ENCODE measurements at regions not wholly inside any gene's neighbourhood (a gene's known extent, or its start where the extent isn't known, plus 50 kb on each side); places are given as distances from the start of the nearest gene placed in this dataset.
"Not testable (repeated sequence)": the region's sequence is repeated elsewhere in the genome, so short reads cannot be mapped to it uniquely, and the experiment has no call there.

- Histone ChIP-seq H3K4me1 (ENCODE audit: control insufficient read depth, insufficient read depth, low read length) (no peaks in the 10 kb centered on the region), H3K27ac (ENCODE audit: low read depth, low read length) (no peak overlapping the region), H3K9ac (ENCODE audit: low read length) (no peak overlapping the region), H3K36me3 (ENCODE audit: control insufficient read depth, insufficient read depth, low read length) (no peaks in the 10 kb centered on the region), H3K27me3 (ENCODE audit: control insufficient read depth, insufficient read depth, low read length) (no peaks in the 10 kb centered on the region), H3K4me3 (ENCODE audit: low read length) (no peak overlapping the region)
Observed at GRCh38 chrX:136975684-136976470, 57.9 kb downstream of the GPR101 start.

GRCh38 chrX:136967966-136968365, 65.8 kb downstream of the GPR101 start:
- H3K36me3 ChIP-seq (ENCODE audit: control insufficient read depth, insufficient read depth, low read length), result no peaks in the 10 kb centered on the region
- H3K4me1 ChIP-seq (ENCODE audit: control insufficient read depth, insufficient read depth, low read length), result no peaks in the 10 kb centered on the region
- no peaks in the 10 kb centered on the region for H3K27me3 ChIP-seq (ENCODE audit: control insufficient read depth, insufficient read depth, low read length)
- no peak overlapping the region for H3K27ac ChIP-seq (ENCODE audit: low read depth, low read length)
- no peak overlapping the region for H3K9ac ChIP-seq (ENCODE audit: low read length)
- no peak overlapping the region for H3K4me3 ChIP-seq (ENCODE audit: low read length)

GRCh38 chrX:136963973-136964372, 69.8 kb downstream of the GPR101 start:
- Histone ChIP-seq H3K27ac (ENCODE audit: low read depth, low read length) (no peak overlapping the region), H3K27me3 (ENCODE audit: control insufficient read depth, insufficient read depth, low read length) (no peaks in the 10 kb centered on the region), H3K36me3 (ENCODE audit: control insufficient read depth, insufficient read depth, low read length) (no peaks in the 10 kb centered on the region), H3K9ac (ENCODE audit: low read length) (no peak overlapping the region), H3K4me3 (ENCODE audit: low read length) (no peak overlapping the region), H3K4me1 (ENCODE audit: control insufficient read depth, insufficient read depth, low read length) (no peaks in the 10 kb centered on the region)

- Histone ChIP-seq H3K4me1 (ENCODE audit: control insufficient read depth, insufficient read depth, low read length) (no peaks in the 10 kb centered on the region), H3K9ac (ENCODE audit: low read length) (no peak overlapping the region), H3K36me3 (ENCODE audit: control insufficient read depth, insufficient read depth, low read length) (no peaks in the 10 kb centered on the region), H3K27me3 (ENCODE audit: control insufficient read depth, insufficient read depth, low read length) (no peaks in the 10 kb centered on the region), H3K27ac (ENCODE audit: low read depth, low read length) (no peak overlapping the region), H3K4me3 (ENCODE audit: low read length) (no peak overlapping the region)
Observed at GRCh38 chrX:136961594-136962135, 72.1 kb downstream of the GPR101 start.

- no peaks in the 10 kb centered on the region for H3K27me3 ChIP-seq (ENCODE audit: control insufficient read depth, insufficient read depth, low read length)
- H3K36me3 ChIP-seq (ENCODE audit: control insufficient read depth, insufficient read depth, low read length), result no peaks in the 10 kb centered on the region
- H3K9ac ChIP-seq (ENCODE audit: low read length), result no peak overlapping the region
- H3K4me1 ChIP-seq (ENCODE audit: control insufficient read depth, insufficient read depth, low read length), result no peaks in the 10 kb centered on the region
- H3K4me3 ChIP-seq (ENCODE audit: low read length), result no peak overlapping the region
- no peak overlapping the region for H3K27ac ChIP-seq (ENCODE audit: low read depth, low read length)
Observed at GRCh38 chrX:136954930-136955329, 74.4 kb upstream of the RBMX start.

GRCh38 chrX:136953867-136954787, 73.6 kb upstream of the RBMX start:
- no peaks in the 10 kb centered on the region for H3K36me3 ChIP-seq (ENCODE audit: control insufficient read depth, insufficient read depth, low read length)
- no peak overlapping the region for H3K4me3 ChIP-seq (ENCODE audit: low read length)
- no peaks in the 10 kb centered on the region for H3K27me3 ChIP-seq (ENCODE audit: control insufficient read depth, insufficient read depth, low read length)
- H3K4me1 ChIP-seq (ENCODE audit: control insufficient read depth, insufficient read depth, low read length), result no peaks in the 10 kb centered on the region
- H3K27ac ChIP-seq (ENCODE audit: low read depth, low read length), result no peak overlapping the region
- H3K9ac ChIP-seq (ENCODE audit: low read length), result no peak overlapping the region

- Histone ChIP-seq H3K36me3 (ENCODE audit: control insufficient read depth, insufficient read depth, low read length) (no peaks in the 10 kb centered on the region), H3K27me3 (ENCODE audit: control insufficient read depth, insufficient read depth, low read length) (no peaks in the 10 kb centered on the region), H3K9ac (ENCODE audit: low read length) (no peak overlapping the region), H3K27ac (ENCODE audit: low read depth, low read length) (no peak overlapping the region), H3K4me1 (ENCODE audit: control insufficient read depth, insufficient read depth, low read length) (no peaks in the 10 kb centered on the region), H3K4me3 (ENCODE audit: low read length) (no peak overlapping the region)
Observed at GRCh38 chrX:136950211-136950610, 69.7 kb upstream of the RBMX start.

- H3K27ac ChIP-seq (ENCODE audit: low read depth, low read length), result no peak overlapping the region
- H3K36me3 ChIP-seq (ENCODE audit: control insufficient read depth, insufficient read depth, low read length), result no peaks in the 10 kb centered on the region
- H3K4me3 ChIP-seq (ENCODE audit: low read length), result no peak overlapping the region
- H3K27me3 ChIP-seq (ENCODE audit: control insufficient read depth, insufficient read depth, low read length), result no peaks in the 10 kb centered on the region
- no peaks in the 10 kb centered on the region for H3K4me1 ChIP-seq (ENCODE audit: control insufficient read depth, insufficient read depth, low read length)
- H3K9ac ChIP-seq (ENCODE audit: low read length), result no peak overlapping the region
Observed at GRCh38 chrX:136941396-136942337, 61.1 kb upstream of the RBMX start.

- no peaks in the 10 kb centered on the region for H3K36me3 ChIP-seq (ENCODE audit: control insufficient read depth, insufficient read depth, low read length)
- H3K9ac ChIP-seq (ENCODE audit: low read length), result no peak overlapping the region
- H3K27ac ChIP-seq (ENCODE audit: low read depth, low read length), result no peak overlapping the region
Observed at GRCh38 chrX:136936183-136936549, 55.6 kb upstream of the RBMX start.

GRCh38 chrX:136935533-136936182, 55.1 kb upstream of the RBMX start:
- H3K4me1 ChIP-seq (ENCODE audit: control insufficient read depth, insufficient read depth, low read length); H3K9ac ChIP-seq (ENCODE audit: low read length); H3K27me3 ChIP-seq (ENCODE audit: control insufficient read depth, insufficient read depth, low read length); H3K36me3 ChIP-seq (ENCODE audit: control insufficient read depth, insufficient read depth, low read length); H3K27ac ChIP-seq (ENCODE audit: low read depth, low read length); H3K4me3 ChIP-seq (ENCODE audit: low read length): not testable (repeated sequence)

More at GRCh38 chrX:136936183-136936549, 55.6 kb upstream of the RBMX start:
- no peaks in the 10 kb centered on the region for H3K27me3 ChIP-seq (ENCODE audit: control insufficient read depth, insufficient read depth, low read length)
- no peak overlapping the region for H3K4me3 ChIP-seq (ENCODE audit: low read length)
- H3K4me1 ChIP-seq (ENCODE audit: control insufficient read depth, insufficient read depth, low read length), result no peaks in the 10 kb centered on the region

GRCh38 chrX:136934652-136935051, 54.1 kb upstream of the RBMX start:
- not testable (repeated sequence) for H3K27me3 ChIP-seq (ENCODE audit: control insufficient read depth, insufficient read depth, low read length); H3K9ac ChIP-seq (ENCODE audit: low read length); H3K4me3 ChIP-seq (ENCODE audit: low read length); H3K4me1 ChIP-seq (ENCODE audit: control insufficient read depth, insufficient read depth, low read length); H3K27ac ChIP-seq (ENCODE audit: low read depth, low read length); H3K36me3 ChIP-seq (ENCODE audit: control insufficient read depth, insufficient read depth, low read length)

Measured in rectal smooth muscle tissue (tissue), 1 donor.